H1 (cell line): ENCODE measurements at regions not wholly inside any gene's neighbourhood (a gene's known extent, or its start where the extent isn't known, plus 50 kb on each side); places are given as distances from the start of the nearest gene placed in this dataset.

Experiments used
- CTCF ChIP-seq, 3 experiments: IDR thresholded peaks; 1 replicate in 2 of 3; 2 replicates in 1 of 3; pipeline versions ENCODE4 v1.5.1 to v1.6.1; 2011; ENCODE audit warnings: low read length in 3 of 3, mild to moderate bottlenecking in 3 of 3, inconsistent platforms in 2 of 3, low read depth in 1 of 3, moderate library complexity in 1 of 3; ENCODE audit not compliant: insufficient read depth in 1 of 3; ENCODE audit errors: control extremely low read depth in 1 of 3
- EP300 ChIP-seq, 2 experiments: IDR thresholded peaks; 1 replicate in 1 of 2; 2 replicates in 1 of 2; pipeline ENCODE4 v1.6.1; 2011 to 2012; ENCODE audit warnings: low read depth in 2 of 2, low read length in 2 of 2, mild to moderate bottlenecking in 2 of 2, borderline replicate concordance in 1 of 2, inconsistent platforms in 1 of 2, moderate library complexity in 1 of 2
- GABPA ChIP-seq: IDR thresholded peaks from 2 replicates; pipeline ENCODE4 v1.6.1; 2011; ENCODE audit warnings: mild to moderate bottlenecking, low read length, moderate library complexity, borderline replicate concordance; ENCODE audit not compliant: insufficient read depth
- HDAC6 ChIP-seq: IDR thresholded peaks from one replicate; pipeline ENCODE4 v1.7.1; 2012; ENCODE audit warnings: low read depth, mild to moderate bottlenecking, inconsistent platforms, low read length, moderate library complexity
- MAFK ChIP-seq: IDR thresholded peaks from 2 replicates; pipeline ENCODE4 v1.6.1; 2012; ENCODE audit warnings: low read depth, mild to moderate bottlenecking, improper control_type of control experiment, low read length
- MAX ChIP-seq: IDR thresholded peaks from 2 replicates; pipeline ENCODE4 v1.6.1; 2012; ENCODE audit warnings: inconsistent platforms
- TF ChIP-seq, protein P1 (sequence below): IDR thresholded peaks from 2 replicates; pipeline ENCODE4 v1.6.1; 2011; ENCODE audit warnings: low read depth, mild to moderate bottlenecking, low read length; ENCODE audit not compliant: insufficient read depth

DNA sequence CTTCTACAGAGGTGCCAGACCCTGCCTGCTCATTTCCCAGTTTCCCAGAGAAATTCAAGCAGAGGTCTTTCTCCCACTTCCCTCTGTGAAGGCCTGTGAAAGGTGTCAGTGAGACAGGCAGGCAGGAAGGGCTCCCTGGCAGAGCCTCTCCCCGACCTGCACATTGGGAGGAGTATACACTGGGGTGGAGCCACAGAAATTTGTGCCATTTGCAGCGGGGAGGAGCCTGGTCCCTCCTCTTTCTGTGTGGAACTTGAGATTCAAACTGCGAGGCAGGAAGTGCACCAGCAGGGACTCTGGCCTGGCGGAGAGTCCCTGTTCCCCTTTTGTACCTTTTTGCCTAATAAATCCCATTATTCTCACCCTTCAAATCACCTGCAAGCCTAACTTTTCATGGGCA is 54.6 kb upstream of the OPN4 start:
- TF ChIP-seq, protein P1, sequence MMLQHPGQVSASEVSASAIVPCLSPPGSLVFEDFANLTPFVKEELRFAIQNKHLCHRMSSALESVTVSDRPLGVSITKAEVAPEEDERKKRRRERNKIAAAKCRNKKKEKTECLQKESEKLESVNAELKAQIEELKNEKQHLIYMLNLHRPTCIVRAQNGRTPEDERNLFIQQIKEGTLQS = no peak
- TF ChIP-seq CTCF (IDR thresholded peaks at IDR 0.05; ENCODE audit: control extremely low read depth in 1 of 3, insufficient read depth in 1 of 3, low read depth in 1 of 3, low read length in 3 of 3) (no peak), MAFK (no peak), HDAC6 (no peak), MAX (no peak), EP300 (IDR thresholded peaks at IDR 0.05; ENCODE audit: borderline replicate concordance in 1 of 2, low read depth in 2 of 2, low read length in 2 of 2) (no peak), GABPA (no peak)
